ENCODE measurements at regions not wholly inside any gene's neighbourhood (a gene's known extent, or its start where the extent isn't known, plus 50 kb on each side); places are given as distances from the start of the nearest gene placed in this dataset.

GRCh38 chr18:61948846-61949438 is 56.1 kb upstream of the RNF152 start:
- DNase-seq = no peak

GRCh38 chr18:61948281-61948741 is 55.5 kb upstream of the RNF152 start:
- DNase-seq = no peak

- DNase-seq = no peak
These were observed 53.6 kb upstream of the RNF152 start for GRCh38 chr18:61946449-61946848.

- DNase-seq = no peak
These were observed 50.6 kb upstream of the RNF152 start for GRCh38 chr18:61943175-61943964.
